Psoas muscle (tissue), 7 donors: ENCODE measurements at regions not wholly inside any gene's neighbourhood (a gene's known extent, or its start where the extent isn't known, plus 50 kb on each side); places are given as distances from the start of the nearest gene placed in this dataset.

ENCODE experiments used
- ATAC-seq, 4 donors: fragments of 200-7000 bp; cut with Tn5 transposase; one replicate each; pipeline ENCODE4 v1.9.1; 2020; ENCODE audit warnings: moderate library complexity in 3 of 4, mild to moderate bottlenecking in 2 of 4
- DNase-seq, 2 donors: peaks; one replicate each; pipeline ENCODE4 v3.0.0-alpha.2; 2020
- H3K27ac ChIP-seq: fragments of 200-600 bp; one replicate; pipeline ENCODE4 v1.8.0; 2022
- H3K27me3 ChIP-seq, 3 donors: fragments of 200-600 bp in 1 of 3; one replicate each; pipeline versions ENCODE4 v1.6.1 to v1.8.0; 2013 to 2022; ENCODE audit warnings: low read length in 2 of 3, mild to moderate bottlenecking in 2 of 3, moderate library complexity in 1 of 3; ENCODE audit not compliant: insufficient read depth in 3 of 3
- H3K36me3 ChIP-seq, 2 donors: fragments of 200-600 bp in 1 of 2; one replicate each; pipeline versions ENCODE4 v1.6.1 to v1.8.0; 2013 to 2022; ENCODE audit warnings: low read depth in 1 of 2, mild to moderate bottlenecking in 1 of 2, moderate library complexity in 1 of 2; ENCODE audit not compliant: insufficient read depth in 1 of 2
- H3K4me1 ChIP-seq: fragments of 200-600 bp; one replicate; pipeline ENCODE4 v1.8.0; 2022
- H3K4me3 ChIP-seq: fragments of 200-600 bp; one replicate; pipeline ENCODE4 v1.8.0; 2022; ENCODE audit warnings: mild to moderate bottlenecking
- H3K9me3 ChIP-seq: fragments of 200-600 bp; one replicate; pipeline ENCODE4 v1.8.0; 2022
- WGBS, 3 donors: extraction: QIAGEN DNeasy Blood & Tissue Kit; methylation state at CpG; one replicate each; pipeline versions ENCODE4 v1.1.6 to v1.1.7; 2013; 5-methylcytosine and 5-hydroxymethylcytosine counted together
- intact Hi-C, 2 donors: fragments of 100-400 bp; cut with DNase I; formaldehyde crosslinking; loops; one replicate each; pipeline versions ENCODE4 v1.11.0 to v1.14.2; 2022
- TF ChIP-seq, protein P1 (sequence below): fragments of 200-600 bp; IDR thresholded peaks from one replicate; pipeline ENCODE4 v1.8.0; 2022; ENCODE audit warnings: antibody characterized with exemption
- donor health status: healthy with polysubstance abuse.
- donor health status: DM: no; HTN: no; CAD: no; lungs with moderate emphysema.
- donor health status: Bipolar disorder and iron deficiency.
- donor health status: healthy.
- donor health status: DM: yes; HTN: yes; CAD: no.
- donor health status: DM: no; HTN: no; CAD: no.
- donor health status: DM: yes; HTN: yes; CAD: no.

DNA sequence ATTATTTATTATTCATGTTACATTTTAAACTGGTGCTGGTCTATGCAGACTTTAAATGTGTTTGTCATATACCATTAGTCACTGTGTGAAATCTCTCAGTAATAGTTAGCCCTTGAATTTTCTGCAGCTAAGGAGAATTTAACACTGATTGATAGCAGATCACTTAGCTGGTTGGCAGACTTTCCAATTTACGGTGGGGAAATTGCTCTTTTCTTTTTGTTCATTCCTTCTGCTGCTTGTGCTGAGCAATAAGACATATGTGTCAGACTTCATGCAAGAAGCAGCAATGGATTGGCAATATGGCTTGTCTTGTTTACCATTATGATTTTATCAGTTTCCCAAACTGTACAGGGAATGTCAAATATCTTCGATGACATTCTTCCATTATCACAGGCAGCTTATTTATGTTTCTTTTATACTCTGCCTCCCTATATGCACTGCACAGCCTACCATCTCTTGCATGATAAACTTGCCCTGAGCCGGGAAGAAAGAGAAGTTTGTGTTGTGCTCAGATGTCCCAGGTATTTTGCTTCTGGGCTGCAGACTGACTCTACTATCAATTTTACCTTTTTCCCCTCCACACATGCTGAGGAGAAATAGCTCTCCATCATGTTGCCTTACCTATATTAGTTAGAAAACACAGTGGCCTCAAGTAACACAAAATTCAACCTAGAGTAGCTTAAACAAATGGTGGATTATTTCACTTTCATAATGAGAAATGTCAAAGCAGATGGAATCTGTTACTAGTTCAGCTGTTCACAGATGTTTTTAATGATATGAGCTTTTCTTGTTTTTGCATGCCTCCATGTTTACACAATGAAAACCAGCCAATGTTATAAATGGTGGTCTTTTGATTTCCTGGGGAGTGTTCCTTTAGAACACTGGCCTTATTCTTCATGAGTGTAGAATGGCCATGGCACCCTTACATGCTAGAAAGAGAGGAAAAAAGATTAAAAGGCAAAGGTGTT is 968.1 kb upstream of the GOT2 start:
- ATAC-seq (no peak), DNase-seq (no peak)
- no peaks in the 10 kb centered on the region for H3K27me3 ChIP-seq
- no peaks in the 10 kb centered on the region for H3K36me3 ChIP-seq
- 54 to 66% (median 64%) methylated on average over 3 of the region's 3 CpGs for WGBS, 3 donors
- H3K4me1 ChIP-seq, result no peaks in the 10 kb centered on the region
- no peaks in the 10 kb centered on the region for H3K9me3 ChIP-seq
- H3K27ac ChIP-seq, result no peak overlapping the region
- H3K4me3 ChIP-seq, result no peak overlapping the region
- intact Hi-C loops, result no loop called here
- TF ChIP-seq, protein P1, sequence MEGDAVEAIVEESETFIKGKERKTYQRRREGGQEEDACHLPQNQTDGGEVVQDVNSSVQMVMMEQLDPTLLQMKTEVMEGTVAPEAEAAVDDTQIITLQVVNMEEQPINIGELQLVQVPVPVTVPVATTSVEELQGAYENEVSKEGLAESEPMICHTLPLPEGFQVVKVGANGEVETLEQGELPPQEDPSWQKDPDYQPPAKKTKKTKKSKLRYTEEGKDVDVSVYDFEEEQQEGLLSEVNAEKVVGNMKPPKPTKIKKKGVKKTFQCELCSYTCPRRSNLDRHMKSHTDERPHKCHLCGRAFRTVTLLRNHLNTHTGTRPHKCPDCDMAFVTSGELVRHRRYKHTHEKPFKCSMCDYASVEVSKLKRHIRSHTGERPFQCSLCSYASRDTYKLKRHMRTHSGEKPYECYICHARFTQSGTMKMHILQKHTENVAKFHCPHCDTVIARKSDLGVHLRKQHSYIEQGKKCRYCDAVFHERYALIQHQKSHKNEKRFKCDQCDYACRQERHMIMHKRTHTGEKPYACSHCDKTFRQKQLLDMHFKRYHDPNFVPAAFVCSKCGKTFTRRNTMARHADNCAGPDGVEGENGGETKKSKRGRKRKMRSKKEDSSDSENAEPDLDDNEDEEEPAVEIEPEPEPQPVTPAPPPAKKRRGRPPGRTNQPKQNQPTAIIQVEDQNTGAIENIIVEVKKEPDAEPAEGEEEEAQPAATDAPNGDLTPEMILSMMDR, result no peak

DNA sequence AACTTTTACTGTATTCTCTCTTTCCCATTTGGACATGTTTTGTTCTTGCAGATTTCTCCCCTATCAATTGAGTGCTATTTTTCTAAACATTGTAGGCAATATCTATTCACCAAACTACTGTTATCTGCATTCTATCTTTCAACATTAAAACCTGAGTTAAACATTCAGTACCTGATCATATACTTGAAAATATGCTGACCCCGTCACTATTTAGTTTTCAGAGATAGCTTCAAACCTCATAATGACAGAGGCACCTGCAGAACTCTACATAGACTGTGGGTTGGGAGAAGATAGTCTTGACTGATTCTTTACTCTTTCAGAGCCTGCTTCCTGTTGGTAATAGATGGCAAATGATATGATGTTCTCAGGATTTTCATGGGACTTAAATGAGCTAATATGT is 965.7 kb upstream of the GOT2 start:
- no peak overlapping the region for H3K4me3 ChIP-seq
- H3K4me1 ChIP-seq, result no peaks in the 10 kb centered on the region
- ATAC-seq (no peak), DNase-seq (no peak)
- 82 to 87% (median 85%) methylated on average over 1 of the region's 1 CpG for WGBS, 3 donors
- intact Hi-C loops, result no loop called here
- no peaks in the 10 kb centered on the region for H3K9me3 ChIP-seq
- TF ChIP-seq, protein P1, result no peak
- H3K27me3 ChIP-seq, result no peaks in the 10 kb centered on the region
- H3K27ac ChIP-seq, result no peak overlapping the region
- no peaks in the 10 kb centered on the region for H3K36me3 ChIP-seq

DNA sequence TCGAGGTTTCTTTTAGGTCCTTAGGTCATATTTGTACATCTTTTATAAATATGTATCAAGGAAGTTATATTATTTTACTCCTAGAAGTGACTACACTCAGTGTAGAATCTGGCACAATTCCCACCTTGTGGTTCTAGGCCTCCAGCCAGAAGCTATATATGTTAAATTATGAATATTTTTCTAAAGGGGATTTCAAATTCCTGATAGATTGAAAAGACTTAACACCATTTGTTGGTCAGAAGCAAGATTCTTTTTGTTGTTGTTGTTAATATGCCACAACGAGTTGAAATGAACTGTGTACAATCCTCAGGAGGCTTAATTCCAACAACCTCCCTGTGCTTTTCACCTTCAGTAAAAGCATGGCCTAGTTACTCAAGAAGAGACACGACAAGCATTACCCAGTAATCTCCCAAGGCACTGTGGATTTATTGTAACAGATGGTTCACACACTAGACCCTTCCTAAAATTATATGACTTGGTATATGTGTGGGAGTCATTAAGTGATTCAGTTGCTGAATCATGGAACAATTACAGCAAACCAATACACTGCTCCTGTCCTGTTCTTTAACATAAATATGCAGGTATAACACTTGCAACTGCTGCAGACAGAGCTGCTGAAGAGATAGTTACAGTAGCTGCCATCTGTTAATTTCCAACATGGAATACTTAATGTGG is 964.4 kb upstream of the GOT2 start:
- Histone ChIP-seq H3K9me3 (no peaks in the 10 kb centered on the region), H3K4me1 (no peaks in the 10 kb centered on the region), H3K27ac (no peak overlapping the region), H3K27me3 (no peaks in the 10 kb centered on the region), H3K36me3 (no peaks in the 10 kb centered on the region), H3K4me3 (no peak overlapping the region)
- DNase-seq (no peak), ATAC-seq (no peak)
- WGBS, 3 donors, result 24 to 38% (median 37%) methylated on average over 3 of the region's 3 CpGs
- intact Hi-C loops, result no loop called here
- TF ChIP-seq, protein P1, result no peak

DNA sequence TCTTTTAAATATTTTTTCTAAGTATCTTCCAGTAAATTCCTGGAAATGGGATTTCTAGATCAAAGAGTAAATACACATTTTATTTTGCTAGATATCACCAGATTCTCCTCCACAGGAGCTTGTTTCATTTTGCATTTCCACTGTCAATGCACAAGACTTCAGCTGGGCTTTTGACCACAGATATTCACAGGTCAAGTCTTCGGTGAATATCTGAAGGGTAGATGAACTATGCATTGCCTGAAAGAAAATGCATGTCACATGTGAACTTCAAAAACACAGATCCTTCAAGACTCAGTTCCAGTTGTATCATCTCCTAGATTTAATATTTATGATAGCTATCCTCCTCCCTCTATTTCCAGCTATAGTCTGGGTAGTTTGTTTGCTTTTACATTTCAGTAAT is 963.6 kb upstream of the GOT2 start:
- no peak overlapping the region for H3K4me3 ChIP-seq
- H3K36me3 ChIP-seq, result no peaks in the 10 kb centered on the region
- TF ChIP-seq, protein P1, result no peak
- no peaks in the 10 kb centered on the region for H3K27me3 ChIP-seq
- no peaks in the 10 kb centered on the region for H3K4me1 ChIP-seq
- ATAC-seq (no peak), DNase-seq (no peak)
- WGBS, 3 donors, result 79 to 83% (median 81%) methylated on average over 1 of the region's 1 CpG
- intact Hi-C loops, result no loop called here
- H3K9me3 ChIP-seq, result no peaks in the 10 kb centered on the region
- no peak overlapping the region for H3K27ac ChIP-seq
